Posterior vena cava (tissue), 2 donors: ENCODE measurements at regions not wholly inside any gene's neighbourhood (a gene's known extent, or its start where the extent isn't known, plus 50 kb on each side); places are given as distances from the start of the nearest gene placed in this dataset.
"Not testable (repeated sequence)": the region's sequence is repeated elsewhere in the genome, so short reads cannot be mapped to it uniquely, and the experiment has no call there.

Experiments used
- DNase-seq: peaks from one replicate; pipeline ENCODE4 v3.0.0-alpha.2; 2020; ENCODE audit warnings: low spot score
- intact Hi-C, 2 donors: fragments of 100-400 bp; cut with DNase I; formaldehyde crosslinking; loops; one replicate each; pipeline versions ENCODE4 v1.14.1 to v1.14.2; 2022 to 2023
- donor health status: DM: yes; HTN: yes; CAD: no.
- donor health status: DM: yes; HTN: yes; CAD: no.

GRCh38 chr10:3397231-3397630, 224.6 kb upstream of the PITRM1 start:
- intact Hi-C loops, result loop anchor here in 1 of 2 donors (5.0 kb wide), 1 partner anchor 270 kb away; no protein-coding TSS in a partner anchor
- no peak for DNase-seq

- intact Hi-C loops, result loop anchor here in 1 of 2 donors (5.0 kb wide), 1 partner anchor 269 kb away; no protein-coding TSS in a partner anchor
- DNase-seq, result no peak
Observed at GRCh38 chr10:3396116-3396515, 223.5 kb upstream of the PITRM1 start.

GRCh38 chr10:3395458-3395861, 222.9 kb upstream of the PITRM1 start:
- DNase-seq, result no peak
- intact Hi-C loops, result loop anchor here in 1 of 2 donors (5.0 kb wide), 1 partner anchor 268 kb away; no protein-coding TSS in a partner anchor

GRCh38 chr10:3395041-3395440, 222.5 kb upstream of the PITRM1 start:
- intact Hi-C loops, result loop anchor here in 1 of 2 donors (5.0 kb wide), 1 partner anchor 268 kb away; no protein-coding TSS in a partner anchor

GRCh38 chr10:3393958-3394357, 221.4 kb upstream of the PITRM1 start:
- intact Hi-C loops, result no loop called here
- DNase-seq, result no peak

More at GRCh38 chr10:3395041-3395440, 222.5 kb upstream of the PITRM1 start:
- DNase-seq, result no peak

GRCh38 chr10:3391657-3392056, 219.1 kb upstream of the PITRM1 start:
- DNase-seq, result no peak

GRCh38 chr10:3389130-3389529, 216.5 kb upstream of the PITRM1 start:
- no peak for DNase-seq
- intact Hi-C loops, result no loop called here

More at GRCh38 chr10:3391657-3392056, 219.1 kb upstream of the PITRM1 start:
- intact Hi-C loops, result no loop called here

GRCh38 chr10:3385487-3385886, 212.9 kb upstream of the PITRM1 start:
- intact Hi-C loops, result no loop called here
- no peak for DNase-seq

- intact Hi-C loops, result no loop called here
- DNase-seq, result no peak
Observed at GRCh38 chr10:3382092-3382491, 209.5 kb upstream of the PITRM1 start.

- DNase-seq, result no peak
- intact Hi-C loops, result no loop called here
Observed at GRCh38 chr10:3380406-3381050, 207.9 kb upstream of the PITRM1 start.

- intact Hi-C loops, result no loop called here
Observed at GRCh38 chr10:3376631-3377030, 204.0 kb upstream of the PITRM1 start.

GRCh38 chr10:3375505-3375904, 202.9 kb upstream of the PITRM1 start:
- intact Hi-C loops, result no loop called here

More at GRCh38 chr10:3376631-3377030, 204.0 kb upstream of the PITRM1 start:
- DNase-seq, result no peak

GRCh38 chr10:3374914-3375313, 202.3 kb upstream of the PITRM1 start:
- no peak for DNase-seq
- intact Hi-C loops, result no loop called here

More at GRCh38 chr10:3375505-3375904, 202.9 kb upstream of the PITRM1 start:
- no peak for DNase-seq

GRCh38 chr10:3373374-3374027, 200.9 kb upstream of the PITRM1 start:
- intact Hi-C loops, result not testable (repeated sequence)

GRCh38 chr10:3372281-3372680, 199.7 kb upstream of the PITRM1 start:
- no peak for DNase-seq
- intact Hi-C loops, result no loop called here

More at GRCh38 chr10:3373374-3374027, 200.9 kb upstream of the PITRM1 start:
- not testable (repeated sequence) for DNase-seq

- intact Hi-C loops, DNase-seq: not testable (repeated sequence)
Observed at GRCh38 chr10:3371624-3372023, 199.0 kb upstream of the PITRM1 start.

GRCh38 chr10:3366735-3367405, 194.3 kb upstream of the PITRM1 start:
- intact Hi-C loops, result no loop called here
- no peak for DNase-seq

- no peak for DNase-seq
- intact Hi-C loops, result no loop called here
Observed at GRCh38 chr10:3366043-3366442, 193.5 kb upstream of the PITRM1 start.

- intact Hi-C loops, result no loop called here
- no peak for DNase-seq
Observed at GRCh38 chr10:3365630-3366029, 193.0 kb upstream of the PITRM1 start.
